ENCODE measurements at regions not wholly inside any gene's neighbourhood (a gene's known extent, or its start where the extent isn't known, plus 50 kb on each side); places are given as distances from the start of the nearest gene placed in this dataset.

- TF ChIP-seq CTCF (IDR thresholded peaks at IDR 0.05): no peak
- TF ChIP-seq POLR2A (IDR thresholded peaks at IDR 0.05): no peak
Measured at GRCh38 chr2:95722131-95722697, 130.4 kb downstream of the TRIM43 start.
